Cardiac fibroblast (primary cell): ENCODE measurements at regions not wholly inside any gene's neighbourhood (a gene's known extent, or its start where the extent isn't known, plus 50 kb on each side); places are given as distances from the start of the nearest gene placed in this dataset.

ENCODE experiments used
- DNase-seq, 2 donors: peaks; one replicate each; pipeline versions ENCODE4 v3.0.0 to v3.0.0-alpha.2; 2010; ENCODE audit warnings: low read depth in 2 of 2
- H3K4me3 ChIP-seq, 2 donors: replicated peaks in 1 of 2; 1 replicate in 1 of 2; 2 replicates in 1 of 2; pipeline ENCODE4 v1.5.1; 2011; ENCODE audit warnings: low read depth in 2 of 2, low read length in 2 of 2, mild to moderate bottlenecking in 2 of 2, moderate library complexity in 1 of 2
- TF ChIP-seq, protein P1 (sequence below): IDR thresholded peaks from one replicate; pipeline ENCODE4 v1.5.1; 2011; ENCODE audit warnings: low read depth, mild to moderate bottlenecking, low read length, inconsistent platforms

DNA sequence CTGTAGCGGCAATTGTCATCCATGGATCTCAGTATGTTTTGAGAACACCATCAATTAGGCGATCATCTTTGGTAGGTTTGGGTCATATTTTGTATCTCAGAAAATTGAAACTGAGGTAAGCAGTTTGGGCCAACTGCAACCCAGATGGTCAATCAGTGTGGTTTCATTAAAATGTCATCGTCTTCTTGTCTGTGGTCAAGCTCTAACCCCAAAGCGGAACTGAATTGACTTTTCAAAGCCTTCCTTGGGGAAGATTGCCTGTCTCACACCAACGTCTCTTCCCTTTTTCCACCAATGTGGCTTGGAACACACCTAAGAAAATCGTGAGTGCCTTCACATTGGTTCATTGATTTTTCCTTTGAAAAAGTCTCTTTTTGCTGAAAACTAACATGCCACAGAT, 56.3 kb upstream of the UBAC2 start:
- no peak for DNase-seq
- TF ChIP-seq, protein P1, sequence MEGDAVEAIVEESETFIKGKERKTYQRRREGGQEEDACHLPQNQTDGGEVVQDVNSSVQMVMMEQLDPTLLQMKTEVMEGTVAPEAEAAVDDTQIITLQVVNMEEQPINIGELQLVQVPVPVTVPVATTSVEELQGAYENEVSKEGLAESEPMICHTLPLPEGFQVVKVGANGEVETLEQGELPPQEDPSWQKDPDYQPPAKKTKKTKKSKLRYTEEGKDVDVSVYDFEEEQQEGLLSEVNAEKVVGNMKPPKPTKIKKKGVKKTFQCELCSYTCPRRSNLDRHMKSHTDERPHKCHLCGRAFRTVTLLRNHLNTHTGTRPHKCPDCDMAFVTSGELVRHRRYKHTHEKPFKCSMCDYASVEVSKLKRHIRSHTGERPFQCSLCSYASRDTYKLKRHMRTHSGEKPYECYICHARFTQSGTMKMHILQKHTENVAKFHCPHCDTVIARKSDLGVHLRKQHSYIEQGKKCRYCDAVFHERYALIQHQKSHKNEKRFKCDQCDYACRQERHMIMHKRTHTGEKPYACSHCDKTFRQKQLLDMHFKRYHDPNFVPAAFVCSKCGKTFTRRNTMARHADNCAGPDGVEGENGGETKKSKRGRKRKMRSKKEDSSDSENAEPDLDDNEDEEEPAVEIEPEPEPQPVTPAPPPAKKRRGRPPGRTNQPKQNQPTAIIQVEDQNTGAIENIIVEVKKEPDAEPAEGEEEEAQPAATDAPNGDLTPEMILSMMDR, result no peak
- no peak overlapping the region for H3K4me3 ChIP-seq

DNA sequence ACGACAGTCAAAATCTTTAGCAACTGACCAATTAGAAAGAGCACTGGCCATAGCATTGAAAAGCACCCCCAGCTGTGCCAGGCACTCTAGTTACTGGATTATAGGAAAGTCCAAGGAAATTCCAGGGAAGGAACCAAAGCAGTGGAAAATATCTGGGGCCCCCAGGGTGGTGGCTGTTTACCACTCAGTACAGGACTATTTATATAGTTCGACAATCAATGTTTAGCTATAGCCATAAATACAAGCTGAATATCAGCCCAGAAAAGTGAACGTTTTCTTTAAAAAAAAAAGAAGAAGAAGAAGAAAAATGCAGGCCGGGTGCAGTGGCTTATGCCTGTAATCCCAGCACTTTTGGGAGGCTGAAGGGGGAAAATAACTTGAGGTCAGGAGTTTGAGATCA, 55.2 kb upstream of the UBAC2 start:
- no peak overlapping the region for H3K4me3 ChIP-seq
- TF ChIP-seq, protein P1, result no peak
- no peak for DNase-seq

DNA sequence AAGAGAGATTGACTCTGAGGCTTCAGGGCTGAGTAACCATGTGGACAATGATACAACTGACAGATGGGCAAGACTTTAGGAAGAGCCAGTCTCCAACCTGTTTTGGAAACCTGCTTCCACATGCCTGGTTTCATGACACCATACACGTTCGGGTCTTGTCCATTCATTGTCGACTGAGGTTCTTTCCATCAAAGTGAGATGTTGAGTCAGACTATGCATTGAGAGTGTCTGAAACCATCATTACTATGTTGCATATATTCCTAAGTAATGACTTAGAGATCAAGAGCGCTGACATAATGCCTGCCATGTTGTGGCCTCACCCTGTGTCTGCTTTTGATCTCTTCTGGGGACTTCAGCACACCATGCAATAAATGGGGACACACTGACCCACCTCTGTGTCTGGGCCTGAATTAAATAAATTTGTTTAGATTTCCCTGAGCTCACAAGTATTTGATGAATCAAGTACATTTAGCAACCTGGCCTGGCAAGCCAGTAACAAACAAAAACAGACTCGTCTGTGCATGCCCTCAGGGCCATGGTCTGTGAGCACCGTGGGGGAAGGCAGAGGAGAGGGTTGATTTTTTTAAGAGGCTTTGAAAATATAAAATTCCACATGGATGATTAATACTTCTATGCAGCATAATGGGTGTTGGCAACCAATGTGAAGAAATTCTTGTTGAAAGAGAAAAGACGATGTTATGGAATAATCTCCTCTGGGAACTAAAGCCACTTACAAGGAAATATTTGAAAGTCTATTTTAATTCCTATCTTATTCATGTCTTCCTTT, 49.9 kb upstream of the UBAC2 start:
- DNase-seq, result peak; percentile 58 to 85
- no peak overlapping the region for H3K4me3 ChIP-seq

More for the DNA sequence above, 49.9 kb upstream of the UBAC2 start:
- TF ChIP-seq, protein P1, result no peak
